Calu3 (cell line): ENCODE measurements at regions not wholly inside any gene's neighbourhood (a gene's known extent, or its start where the extent isn't known, plus 50 kb on each side); places are given as distances from the start of the nearest gene placed in this dataset.

Experiments
- BruUV-seq: library from RNA; stranded (reverse); fragments of 400-500 nt; replicated peaks from 2 replicates; lab custom pipeline; 2021; lab: Mats Ljungman, UMichigan
- CTCF ChIA-PET: fragments of 300-600 bp; sonication (Branson Sonifier 250); formaldehyde crosslinking; loops from one replicate; lab custom pipeline; 2022; ENCODE audit warnings: antibody characterized with exemption; lab: Charles Lee
- DNase-seq: peaks from one replicate; pipeline ENCODE4 v3.0.0; 2022
- H3K27ac Mint-ChIP-seq: one replicate; pipeline ENCODE4 v1.8.0; 2022; ENCODE audit warnings: mixed read lengths; ENCODE audit not compliant: unreplicated experiment
- H3K27me3 Mint-ChIP-seq: one replicate; pipeline ENCODE4 v1.8.0; 2022; ENCODE audit warnings: mixed read lengths; ENCODE audit not compliant: unreplicated experiment
- H3K36me3 Mint-ChIP-seq: one replicate; pipeline ENCODE4 v1.8.0; 2022; ENCODE audit warnings: mild to moderate bottlenecking, moderate library complexity, mixed read lengths; ENCODE audit not compliant: insufficient read depth, unreplicated experiment
- H3K4me1 Mint-ChIP-seq: one replicate; pipeline ENCODE4 v1.8.0; 2022; ENCODE audit warnings: mild to moderate bottlenecking, low read depth, mixed read lengths; ENCODE audit not compliant: unreplicated experiment
- H3K4me3 Mint-ChIP-seq: one replicate; pipeline ENCODE4 v1.8.0; 2022; ENCODE audit warnings: mild to moderate bottlenecking, low read depth, moderate library complexity, mixed read lengths; ENCODE audit not compliant: unreplicated experiment
- H3K9me3 Mint-ChIP-seq: one replicate; pipeline ENCODE4 v1.8.0; 2022; ENCODE audit warnings: low read depth, mixed read lengths; ENCODE audit not compliant: unreplicated experiment
- CTCF ChIP-seq: fragments of 200-600 bp; IDR thresholded peaks from one replicate; pipeline ENCODE4 v1.8.0; 2022; ENCODE audit warnings: antibody characterized with exemption; ENCODE audit not compliant: unreplicated experiment
- intact Hi-C: fragments of 100-400 bp; cut with micrococcal nuclease; formaldehyde crosslinking; loops from one replicate; pipeline ENCODE4 v1.10.0; 2022; ENCODE audit not compliant: unreplicated experiment

- Mint-ChIP-seq H3K27ac (no peak overlapping the region), H3K27me3 (no peaks in the 10 kb centered on the region), H3K4me1 (peaks cover 9% of the 10 kb centered on the region), H3K9me3 (peaks cover 2% of the 10 kb centered on the region), H3K36me3 (no peaks in the 10 kb centered on the region), H3K4me3 (no peak overlapping the region)
- no TSS peak for BruUV-seq
- intact Hi-C loops: no loop called here
- CTCF ChIA-PET: no interaction called here
- DNase-seq: no peak
- no peak for TF ChIP-seq CTCF
Observed at GRCh38 chr3:81388191-81388590, 373.3 kb downstream of the GBE1 start.

GRCh38 chr3:81382470-81382869 is 379.0 kb downstream of the GBE1 start:
- no peak for DNase-seq
- Mint-ChIP-seq H3K4me1 (peaks cover 9% of the 10 kb centered on the region), H3K4me3 (no peak overlapping the region), H3K27ac (no peak overlapping the region), H3K9me3 (peaks cover 3% of the 10 kb centered on the region), H3K36me3 (no peaks in the 10 kb centered on the region), H3K27me3 (no peaks in the 10 kb centered on the region)
- intact Hi-C loops: no loop called here
- TF ChIP-seq CTCF: no peak
- no TSS peak for BruUV-seq
- CTCF ChIA-PET: no interaction called here

GRCh38 chr3:81380234-81380633 is 381.2 kb downstream of the GBE1 start:
- Mint-ChIP-seq H3K36me3 (no peaks in the 10 kb centered on the region), H3K4me1 (no peaks in the 10 kb centered on the region), H3K27ac (no peak overlapping the region), H3K4me3 (no peak overlapping the region), H3K27me3 (no peaks in the 10 kb centered on the region), H3K9me3 (peaks cover 3% of the 10 kb centered on the region)
- no peak for DNase-seq
- no TSS peak for BruUV-seq
- no peak for TF ChIP-seq CTCF
- CTCF ChIA-PET: no interaction called here
- intact Hi-C loops: no loop called here

GRCh38 chr3:81378552-81379293 is 382.7 kb downstream of the GBE1 start:
- H3K36me3 Mint-ChIP-seq: no peaks in the 10 kb centered on the region
- BruUV-seq: no TSS peak
- H3K9me3 Mint-ChIP-seq: peaks cover 6% of the 10 kb centered on the region
- no peak overlapping the region for H3K4me3 Mint-ChIP-seq
- H3K4me1 Mint-ChIP-seq: no peaks in the 10 kb centered on the region
- CTCF ChIA-PET: no interaction called here
- TF ChIP-seq CTCF: no peak
- no peak overlapping the region for H3K27ac Mint-ChIP-seq
- DNase-seq: no peak
- H3K27me3 Mint-ChIP-seq: no peaks in the 10 kb centered on the region
- intact Hi-C loops: no loop called here
